Fibroblast of lung (primary cell): ENCODE measurements at regions not wholly inside any gene's neighbourhood (a gene's known extent, or its start where the extent isn't known, plus 50 kb on each side); places are given as distances from the start of the nearest gene placed in this dataset.

ENCODE experiments used
- DNase-seq, 2 donors: peaks; one replicate each; pipeline versions ENCODE4 v3.0.0 to v3.0.0-alpha.2; 2010; ENCODE audit warnings: low read depth in 2 of 2
- H2AFZ ChIP-seq: 2 replicates; pipeline ENCODE4 v1.5.1; 2012; ENCODE audit warnings: low read length, control low read depth, inconsistent platforms
- H3K27ac ChIP-seq: 2 replicates; pipeline ENCODE4 v1.5.1; 2011; ENCODE audit warnings: low read length, control low read depth; ENCODE audit not compliant: insufficient read depth
- H3K27me3 ChIP-seq: 2 replicates; pipeline ENCODE4 v1.5.1; 2011; ENCODE audit warnings: mild to moderate bottlenecking, low read length; ENCODE audit not compliant: control insufficient read depth, insufficient read depth
- H3K36me3 ChIP-seq: 2 replicates; pipeline ENCODE4 v1.5.1; 2011; ENCODE audit warnings: low read length; ENCODE audit not compliant: control insufficient read depth, insufficient read depth
- H3K4me1 ChIP-seq: 2 replicates; pipeline ENCODE4 v1.5.1; 2011; ENCODE audit warnings: low read length; ENCODE audit not compliant: control insufficient read depth, insufficient read depth; ENCODE audit errors: extremely low read depth
- H3K4me2 ChIP-seq: 2 replicates; pipeline ENCODE4 v1.5.1; 2011; ENCODE audit warnings: low read length, control low read depth; ENCODE audit not compliant: insufficient read depth; ENCODE audit errors: extremely low read depth
- H3K4me3 ChIP-seq, 4 experiments: fragments of 200-600 bp in 1 of 4; sonication (generic) in 1 of 4; replicated peaks in 1 of 4; 2 replicates each; pipeline ENCODE4 v1.5.1; 2011 to 2016; ENCODE audit warnings: low read length in 4 of 4, low read depth in 3 of 4, mild to moderate bottlenecking in 3 of 4, control low read depth in 2 of 4, inconsistent platforms in 1 of 4, mixed read lengths in 1 of 4; ENCODE audit not compliant: insufficient read depth in 1 of 4; ENCODE audit errors: control extremely low read depth in 1 of 4
- H3K79me2 ChIP-seq: 2 replicates; pipeline ENCODE4 v1.5.1; 2012; ENCODE audit warnings: mild to moderate bottlenecking, low read length, inconsistent platforms; ENCODE audit not compliant: control insufficient read depth, insufficient read depth
- H3K9ac ChIP-seq: 2 replicates; pipeline ENCODE4 v1.5.1; 2011; ENCODE audit warnings: mild to moderate bottlenecking, low read length, control low read depth; ENCODE audit not compliant: insufficient read depth
- H3K9me3 ChIP-seq: 2 replicates; pipeline ENCODE4 v1.5.1; 2012; ENCODE audit warnings: low read depth, low read length; ENCODE audit not compliant: control insufficient read depth, insufficient read depth
- H4K20me1 ChIP-seq: 2 replicates; pipeline ENCODE4 v1.5.1; 2011; ENCODE audit warnings: low read length; ENCODE audit not compliant: control insufficient read depth, insufficient read depth; ENCODE audit errors: extremely low read depth
- EZH2 ChIP-seq: IDR thresholded peaks from 2 replicates; pipeline ENCODE4 v1.5.1; 2012; ENCODE audit warnings: low read length, control low read depth, mild to moderate bottlenecking; ENCODE audit errors: missing control alignments
- TF ChIP-seq, protein P1 (sequence below), 2 donors: IDR thresholded peaks in 1 of 2; conservative IDR thresholded peaks in 1 of 2; 1 replicate in 1 of 2; 2 replicates in 1 of 2; pipeline ENCODE4 v1.5.1; 2011 to 2012; ENCODE audit warnings: low read length in 2 of 2, control low read depth in 1 of 2, inconsistent platforms in 1 of 2, low read depth in 1 of 2, mild to moderate bottlenecking in 1 of 2

DNA sequence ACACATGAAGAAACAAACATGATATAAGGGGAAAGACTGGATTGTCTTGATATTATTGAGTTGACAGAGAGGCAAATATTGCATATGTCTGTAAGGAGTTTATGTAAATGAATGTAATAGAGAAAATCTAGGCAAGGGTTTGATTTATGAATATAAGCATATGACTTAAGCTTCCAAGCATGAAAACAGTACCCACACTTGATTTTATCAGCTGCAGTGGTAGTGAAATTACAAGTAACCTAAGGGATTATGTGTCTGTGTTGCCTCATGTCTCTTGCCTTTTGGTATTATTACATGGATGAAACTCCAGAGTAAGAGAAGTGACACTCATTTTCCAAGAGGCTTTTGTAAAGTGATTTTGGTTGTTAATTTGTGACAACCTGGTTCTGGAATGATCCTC, 1678.9 kb downstream of the KCNT2 start:
- H4K20me1 ChIP-seq: no peaks in the 10 kb centered on the region
- no peak overlapping the region for H3K27ac ChIP-seq
- no peaks in the 10 kb centered on the region for H3K9me3 ChIP-seq
- H3K4me1 ChIP-seq: no peaks in the 10 kb centered on the region
- no peak overlapping the region for H3K9ac ChIP-seq
- no peak overlapping the region for H3K4me3 ChIP-seq
- H3K4me2 ChIP-seq: no peak overlapping the region
- H3K27me3 ChIP-seq: no peaks in the 10 kb centered on the region
- TF ChIP-seq EZH2: no peak
- TF ChIP-seq, protein P1, sequence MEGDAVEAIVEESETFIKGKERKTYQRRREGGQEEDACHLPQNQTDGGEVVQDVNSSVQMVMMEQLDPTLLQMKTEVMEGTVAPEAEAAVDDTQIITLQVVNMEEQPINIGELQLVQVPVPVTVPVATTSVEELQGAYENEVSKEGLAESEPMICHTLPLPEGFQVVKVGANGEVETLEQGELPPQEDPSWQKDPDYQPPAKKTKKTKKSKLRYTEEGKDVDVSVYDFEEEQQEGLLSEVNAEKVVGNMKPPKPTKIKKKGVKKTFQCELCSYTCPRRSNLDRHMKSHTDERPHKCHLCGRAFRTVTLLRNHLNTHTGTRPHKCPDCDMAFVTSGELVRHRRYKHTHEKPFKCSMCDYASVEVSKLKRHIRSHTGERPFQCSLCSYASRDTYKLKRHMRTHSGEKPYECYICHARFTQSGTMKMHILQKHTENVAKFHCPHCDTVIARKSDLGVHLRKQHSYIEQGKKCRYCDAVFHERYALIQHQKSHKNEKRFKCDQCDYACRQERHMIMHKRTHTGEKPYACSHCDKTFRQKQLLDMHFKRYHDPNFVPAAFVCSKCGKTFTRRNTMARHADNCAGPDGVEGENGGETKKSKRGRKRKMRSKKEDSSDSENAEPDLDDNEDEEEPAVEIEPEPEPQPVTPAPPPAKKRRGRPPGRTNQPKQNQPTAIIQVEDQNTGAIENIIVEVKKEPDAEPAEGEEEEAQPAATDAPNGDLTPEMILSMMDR (conservative IDR thresholded peaks at IDR 0.05 in 1 of 2, IDR thresholded peaks at IDR 0.05 in 1 of 2; ENCODE audit: low read depth in 1 of 2, low read length in 2 of 2): no peak
- H3K79me2 ChIP-seq: no peaks in the 10 kb centered on the region
- H2AFZ ChIP-seq: no peak overlapping the region
- peak; percentile 50 to 61 for DNase-seq
- no peaks in the 10 kb centered on the region for H3K36me3 ChIP-seq

DNA sequence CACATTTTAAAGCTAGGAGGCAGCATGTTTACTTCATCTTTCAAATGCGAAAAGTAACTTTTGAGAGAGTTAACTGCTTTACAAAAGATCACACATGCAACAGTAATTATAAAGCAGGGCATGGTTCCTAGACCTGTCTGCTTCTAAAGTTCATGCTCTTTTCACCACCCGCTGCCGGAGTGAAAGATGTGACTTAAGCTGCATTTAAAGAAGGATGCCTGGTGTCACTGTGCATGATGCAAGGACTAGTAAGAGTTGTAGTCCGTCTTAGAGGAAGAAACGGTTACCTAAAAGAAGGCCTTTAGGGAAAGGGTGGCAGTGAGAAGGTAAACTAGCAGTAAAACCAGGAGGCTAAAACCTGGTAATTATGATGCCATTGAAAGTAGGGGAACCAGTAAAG, 1689.1 kb downstream of the KCNT2 start:
- Histone ChIP-seq H3K9me3 (no peaks in the 10 kb centered on the region), H3K4me3 (no peak overlapping the region), H2AFZ (no peak overlapping the region), H4K20me1 (no peaks in the 10 kb centered on the region), H3K27me3 (no peaks in the 10 kb centered on the region), H3K27ac (no peak overlapping the region), H3K4me2 (no peak overlapping the region), H3K79me2 (no peaks in the 10 kb centered on the region), H3K36me3 (no peaks in the 10 kb centered on the region), H3K4me1 (no peaks in the 10 kb centered on the region), H3K9ac (no peak overlapping the region)
- TF ChIP-seq EZH2: no peak
- TF ChIP-seq, protein P1 (conservative IDR thresholded peaks at IDR 0.05 in 1 of 2, IDR thresholded peaks at IDR 0.05 in 1 of 2; ENCODE audit: low read depth in 1 of 2, low read length in 2 of 2): no peak
- DNase-seq: no peak

DNA sequence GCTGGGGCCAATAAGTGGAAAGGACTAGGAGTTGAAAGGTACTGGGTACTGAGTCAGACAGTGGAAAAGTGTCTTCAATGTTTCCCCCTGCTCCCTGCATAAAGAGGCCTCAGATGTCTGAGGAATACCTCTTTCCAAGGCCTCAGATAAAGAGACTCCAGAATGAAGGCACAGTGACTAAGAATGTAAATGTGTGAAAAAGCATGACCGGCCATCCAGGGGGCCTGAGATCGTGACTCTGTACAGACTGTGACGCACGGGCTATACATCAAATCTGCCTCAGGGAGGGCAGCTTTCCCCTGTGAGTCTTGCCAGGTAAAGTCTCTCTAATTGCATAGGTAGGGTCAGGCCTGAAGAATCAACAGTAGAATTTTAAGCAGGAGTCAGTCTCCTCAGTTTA, 1690.5 kb downstream of the KCNT2 start:
- H3K79me2 ChIP-seq: no peaks in the 10 kb centered on the region
- H3K27ac ChIP-seq: no peak overlapping the region
- DNase-seq: no peak
- no peaks in the 10 kb centered on the region for H3K36me3 ChIP-seq
- TF ChIP-seq, protein P1 (conservative IDR thresholded peaks at IDR 0.05 in 1 of 2, IDR thresholded peaks at IDR 0.05 in 1 of 2; ENCODE audit: low read depth in 1 of 2, low read length in 2 of 2): no peak
- TF ChIP-seq EZH2: no peak
- H3K9ac ChIP-seq: no peak overlapping the region
- H3K27me3 ChIP-seq: no peaks in the 10 kb centered on the region
- H3K4me3 ChIP-seq: no peak overlapping the region
- H3K4me2 ChIP-seq: no peak overlapping the region
- H3K9me3 ChIP-seq: no peaks in the 10 kb centered on the region
- no peaks in the 10 kb centered on the region for H3K4me1 ChIP-seq
- no peaks in the 10 kb centered on the region for H4K20me1 ChIP-seq
- no peak overlapping the region for H2AFZ ChIP-seq
